ENCODE measurements at regions not wholly inside any gene's neighbourhood (a gene's known extent, or its start where the extent isn't known, plus 50 kb on each side); places are given as distances from the start of the nearest gene placed in this dataset.

DNA sequence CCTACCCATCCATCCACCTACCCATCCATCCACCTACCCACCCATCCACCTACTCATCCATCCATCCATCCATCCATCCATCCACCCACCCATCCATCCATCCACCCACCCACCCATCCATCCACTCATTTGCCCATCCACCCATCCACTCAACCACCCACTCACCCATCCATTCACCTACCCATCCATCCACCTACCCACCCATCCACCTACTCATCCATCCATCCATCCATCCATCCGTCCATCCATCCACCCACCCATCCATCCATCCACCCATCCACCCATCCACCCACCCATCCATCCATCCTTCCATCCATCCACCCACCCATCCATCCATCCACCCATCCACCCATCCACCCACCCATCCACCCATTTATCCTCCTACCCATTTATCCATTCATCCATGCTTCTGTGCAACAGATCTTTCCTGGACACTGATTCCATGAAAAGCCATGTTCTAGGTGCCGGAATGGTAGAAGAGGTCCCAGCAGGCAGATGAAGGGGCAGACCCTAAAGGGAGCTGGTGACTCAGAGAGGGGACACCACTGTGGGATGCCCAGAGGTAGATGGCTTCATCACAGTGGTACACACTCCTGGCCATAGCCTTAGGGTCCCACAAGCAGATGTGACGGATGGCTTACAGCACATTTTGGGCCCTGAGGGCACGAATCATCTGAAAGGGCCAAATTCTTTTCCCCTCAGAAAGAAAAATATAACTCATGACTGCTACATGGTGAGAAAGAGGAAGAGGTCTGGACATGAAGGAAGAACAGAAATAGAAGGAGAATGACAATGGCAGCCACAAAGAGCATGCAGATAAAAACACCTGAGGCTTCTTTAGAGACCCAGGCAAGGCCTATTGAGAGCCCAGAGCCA lies 76.0 kb downstream of the KCTD15 start:
- no peak for DNase-seq
- H3K4me1 Mint-ChIP-seq (ENCODE audit: low read depth, unreplicated experiment): peaks cover 18% of the 10 kb centered on the region
- TF ChIP-seq, protein P1, sequence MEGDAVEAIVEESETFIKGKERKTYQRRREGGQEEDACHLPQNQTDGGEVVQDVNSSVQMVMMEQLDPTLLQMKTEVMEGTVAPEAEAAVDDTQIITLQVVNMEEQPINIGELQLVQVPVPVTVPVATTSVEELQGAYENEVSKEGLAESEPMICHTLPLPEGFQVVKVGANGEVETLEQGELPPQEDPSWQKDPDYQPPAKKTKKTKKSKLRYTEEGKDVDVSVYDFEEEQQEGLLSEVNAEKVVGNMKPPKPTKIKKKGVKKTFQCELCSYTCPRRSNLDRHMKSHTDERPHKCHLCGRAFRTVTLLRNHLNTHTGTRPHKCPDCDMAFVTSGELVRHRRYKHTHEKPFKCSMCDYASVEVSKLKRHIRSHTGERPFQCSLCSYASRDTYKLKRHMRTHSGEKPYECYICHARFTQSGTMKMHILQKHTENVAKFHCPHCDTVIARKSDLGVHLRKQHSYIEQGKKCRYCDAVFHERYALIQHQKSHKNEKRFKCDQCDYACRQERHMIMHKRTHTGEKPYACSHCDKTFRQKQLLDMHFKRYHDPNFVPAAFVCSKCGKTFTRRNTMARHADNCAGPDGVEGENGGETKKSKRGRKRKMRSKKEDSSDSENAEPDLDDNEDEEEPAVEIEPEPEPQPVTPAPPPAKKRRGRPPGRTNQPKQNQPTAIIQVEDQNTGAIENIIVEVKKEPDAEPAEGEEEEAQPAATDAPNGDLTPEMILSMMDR (IDR thresholded peaks at IDR 0.05; ENCODE audit: partially characterized antibody, unreplicated experiment): no peak
- no peak overlapping the region for H3K4me3 Mint-ChIP-seq (ENCODE audit: unreplicated experiment)
- no peaks in the 10 kb centered on the region for H3K9me3 Mint-ChIP-seq (ENCODE audit: unreplicated experiment)
- peaks cover 2% of the 10 kb centered on the region for H3K27me3 Mint-ChIP-seq (ENCODE audit: unreplicated experiment)
- H3K36me3 Mint-ChIP-seq (ENCODE audit: unreplicated experiment): no peaks in the 10 kb centered on the region
- H3K27ac Mint-ChIP-seq (ENCODE audit: unreplicated experiment): no peak overlapping the region

DNA sequence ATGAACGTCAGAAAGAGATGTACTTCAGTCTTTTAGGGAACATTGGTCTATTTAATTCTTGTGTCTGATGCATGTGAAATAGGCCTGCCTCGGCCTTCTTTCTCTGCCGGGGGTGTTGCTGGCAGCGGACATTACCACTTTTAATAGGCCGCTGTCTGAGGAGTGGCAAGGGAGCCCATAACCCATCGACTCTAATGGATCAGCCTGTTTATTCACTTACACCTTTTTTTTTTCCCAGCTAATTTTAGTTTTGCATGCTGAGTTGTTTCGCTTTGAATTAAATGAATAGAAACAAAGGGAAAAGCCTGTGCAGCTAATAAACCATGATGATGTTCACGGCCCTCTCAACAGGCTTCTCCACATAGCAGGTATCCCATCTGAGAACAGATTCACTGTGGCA lies 78.4 kb downstream of the KCTD15 start:
- peaks cover 4% of the 10 kb centered on the region for H3K4me1 Mint-ChIP-seq (ENCODE audit: low read depth, unreplicated experiment)
- H3K4me3 Mint-ChIP-seq (ENCODE audit: unreplicated experiment): no peak overlapping the region
- no peak for DNase-seq
- no peaks in the 10 kb centered on the region for H3K36me3 Mint-ChIP-seq (ENCODE audit: unreplicated experiment)
- TF ChIP-seq, protein P1 (IDR thresholded peaks at IDR 0.05; ENCODE audit: partially characterized antibody, unreplicated experiment): no peak
- no peak overlapping the region for H3K27ac Mint-ChIP-seq (ENCODE audit: unreplicated experiment)
- peaks cover 2% of the 10 kb centered on the region for H3K27me3 Mint-ChIP-seq (ENCODE audit: unreplicated experiment)
- no peaks in the 10 kb centered on the region for H3K9me3 Mint-ChIP-seq (ENCODE audit: unreplicated experiment)

DNA sequence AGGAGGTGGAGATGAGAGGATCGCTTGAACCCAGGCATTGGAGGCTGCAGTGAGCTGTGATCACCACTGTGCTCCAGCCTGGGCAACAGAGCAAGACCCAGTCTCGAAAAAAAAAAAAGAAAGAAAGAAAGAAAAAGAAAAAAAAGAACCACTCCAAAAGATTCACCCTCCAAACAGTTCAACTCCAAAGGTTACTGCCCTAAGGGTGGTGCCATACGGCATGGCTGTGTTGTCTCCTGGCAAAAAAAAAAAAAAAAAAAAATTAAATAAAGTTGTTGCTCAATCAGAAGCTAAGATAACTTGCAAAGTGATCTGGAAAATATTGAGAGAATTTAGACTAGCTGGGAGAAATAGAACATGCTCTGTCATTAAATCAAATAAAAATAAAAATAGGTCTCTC lies 79.5 kb downstream of the KCTD15 start:
- no peak overlapping the region for H3K27ac Mint-ChIP-seq (ENCODE audit: unreplicated experiment)
- peaks cover 2% of the 10 kb centered on the region for H3K27me3 Mint-ChIP-seq (ENCODE audit: unreplicated experiment)
- no peaks in the 10 kb centered on the region for H3K36me3 Mint-ChIP-seq (ENCODE audit: unreplicated experiment)
- H3K4me3 Mint-ChIP-seq (ENCODE audit: unreplicated experiment): no peak overlapping the region
- DNase-seq: no peak
- H3K9me3 Mint-ChIP-seq (ENCODE audit: unreplicated experiment): no peaks in the 10 kb centered on the region
- H3K4me1 Mint-ChIP-seq (ENCODE audit: low read depth, unreplicated experiment): peaks cover 4% of the 10 kb centered on the region
- TF ChIP-seq, protein P1 (IDR thresholded peaks at IDR 0.05; ENCODE audit: partially characterized antibody, unreplicated experiment): no peak

DNA sequence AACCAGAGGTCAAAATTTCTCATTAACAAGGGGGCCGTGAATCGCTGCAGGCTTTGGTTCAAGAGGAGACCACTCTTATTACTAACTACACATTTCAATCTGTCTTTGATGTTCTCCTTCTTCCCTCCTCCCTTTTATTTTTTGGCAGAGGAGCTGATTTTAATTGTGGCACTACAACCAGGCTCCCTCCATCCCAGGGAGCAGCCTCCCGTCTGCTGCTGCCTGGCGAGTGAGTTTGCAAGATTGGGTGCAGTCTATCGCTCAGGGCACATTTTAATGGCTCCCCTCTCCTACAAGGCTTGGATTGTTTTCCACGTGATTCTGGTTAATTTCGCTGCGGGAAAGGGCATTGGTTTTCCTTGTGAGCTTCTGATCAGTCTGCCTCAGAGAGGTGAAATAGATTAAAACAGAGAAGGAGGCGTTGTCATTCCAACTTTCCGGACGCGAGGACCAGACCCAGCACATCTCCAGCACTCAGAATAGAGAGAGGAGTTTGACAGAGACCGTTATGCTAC lies 81.4 kb downstream of the KCTD15 start:
- Mint-ChIP-seq H3K27me3 (ENCODE audit: unreplicated experiment) (peaks cover 2% of the 10 kb centered on the region), H3K36me3 (ENCODE audit: unreplicated experiment) (no peaks in the 10 kb centered on the region), H3K4me3 (ENCODE audit: unreplicated experiment) (no peak overlapping the region), H3K27ac (ENCODE audit: unreplicated experiment) (no peak overlapping the region), H3K9me3 (ENCODE audit: unreplicated experiment) (no peaks in the 10 kb centered on the region), H3K4me1 (ENCODE audit: low read depth, unreplicated experiment) (peaks cover 4% of the 10 kb centered on the region)
- TF ChIP-seq, protein P1 (IDR thresholded peaks at IDR 0.05; ENCODE audit: partially characterized antibody, unreplicated experiment): no peak
- no peak for DNase-seq
